Fibroblast of skin of left biceps (primary cell): ENCODE measurements at regions not wholly inside any gene's neighbourhood (a gene's known extent, or its start where the extent isn't known, plus 50 kb on each side); places are given as distances from the start of the nearest gene placed in this dataset.
"Not testable (repeated sequence)": the region's sequence is repeated elsewhere in the genome, so short reads cannot be mapped to it uniquely, and the experiment has no call there.

Experiments used
- DNase-seq, 2 experiments: peaks; one replicate each; pipeline ENCODE4 v3.0.0-alpha.2; 2013; ENCODE audit warnings: low read depth in 2 of 2

DNA sequence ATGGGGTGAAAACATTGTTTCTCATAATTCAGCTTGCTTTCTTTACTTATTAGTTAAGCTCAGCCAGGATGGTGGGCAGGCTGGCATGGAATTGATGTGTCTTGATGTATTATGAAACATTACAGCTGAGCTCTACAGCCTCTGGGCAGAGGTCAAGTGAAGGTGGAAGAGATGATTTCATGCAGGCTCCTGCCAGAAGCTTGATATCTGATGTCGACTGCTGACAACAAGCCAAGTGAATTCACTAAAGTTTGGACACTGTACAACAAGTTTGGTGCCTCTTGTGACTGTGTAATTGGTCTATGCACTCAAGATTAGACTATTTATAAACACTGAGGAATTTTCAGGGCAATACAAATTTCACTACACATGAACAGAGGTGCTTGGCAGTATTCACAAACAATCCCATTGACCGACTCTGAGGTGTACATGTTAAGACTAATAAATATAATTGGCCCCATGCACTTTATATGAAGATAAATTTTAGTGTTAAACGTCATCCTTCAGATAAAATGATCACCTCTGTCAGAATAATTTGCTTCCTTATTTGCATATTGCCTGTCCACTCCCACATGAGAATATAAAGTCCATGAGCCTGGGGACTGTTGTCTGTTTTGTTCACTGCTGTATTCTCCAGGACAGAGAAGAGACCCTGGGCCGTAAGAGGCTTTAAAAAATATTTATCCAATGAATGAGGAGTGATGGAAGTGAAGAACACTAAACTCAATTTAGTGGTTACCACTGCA lies 612.2 kb downstream of the IQCM start:
- no peak for DNase-seq

DNA sequence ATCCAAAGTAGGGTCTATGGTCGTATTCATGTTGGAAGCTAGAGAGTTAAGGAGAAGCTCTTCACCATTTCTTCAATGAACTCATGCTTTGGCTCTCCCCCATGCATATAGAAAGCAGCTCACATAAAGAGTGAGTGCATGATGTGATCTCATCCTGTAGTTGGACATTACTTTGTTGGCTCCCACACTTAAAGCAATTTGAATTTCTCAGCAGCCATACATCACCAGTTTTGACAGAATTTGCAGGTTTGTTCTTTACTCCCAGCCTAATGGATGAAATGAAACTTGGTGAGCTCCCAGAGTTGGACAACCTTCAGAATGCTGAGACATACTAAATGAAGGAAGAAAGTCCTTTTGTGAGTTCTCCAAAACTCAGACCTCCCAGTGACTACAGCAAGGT lies 613.5 kb downstream of the IQCM start:
- peak in 1 of 2 experiments; percentile 7 for DNase-seq

GRCh38 chr4:149199594-149199993 lies 616.0 kb downstream of the IQCM start:
- DNase-seq, result no peak

DNA sequence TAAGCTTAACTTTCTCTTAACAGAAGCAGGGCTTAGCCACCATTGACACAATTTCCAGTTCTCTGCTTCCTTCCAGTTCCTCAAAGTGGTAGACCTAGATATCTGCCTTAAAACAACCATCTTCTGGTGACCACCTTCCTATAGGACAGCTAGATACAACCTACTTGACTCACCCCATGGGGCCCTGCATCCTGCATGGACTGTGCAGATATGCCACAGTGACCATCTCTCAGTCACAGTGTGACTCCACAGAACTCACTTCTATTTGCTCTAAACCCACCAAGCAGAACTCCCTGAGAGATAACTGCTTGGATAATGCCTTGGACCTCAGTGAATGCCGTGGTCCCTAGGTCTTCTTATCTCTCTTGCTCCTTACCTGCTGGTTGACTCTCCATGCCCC lies 621.6 kb downstream of the IQCM start:
- DNase-seq, result no peak

- DNase-seq, result no peak
Observed at GRCh38 chr4:149187726-149188125, 627.9 kb downstream of the IQCM start.

DNA sequence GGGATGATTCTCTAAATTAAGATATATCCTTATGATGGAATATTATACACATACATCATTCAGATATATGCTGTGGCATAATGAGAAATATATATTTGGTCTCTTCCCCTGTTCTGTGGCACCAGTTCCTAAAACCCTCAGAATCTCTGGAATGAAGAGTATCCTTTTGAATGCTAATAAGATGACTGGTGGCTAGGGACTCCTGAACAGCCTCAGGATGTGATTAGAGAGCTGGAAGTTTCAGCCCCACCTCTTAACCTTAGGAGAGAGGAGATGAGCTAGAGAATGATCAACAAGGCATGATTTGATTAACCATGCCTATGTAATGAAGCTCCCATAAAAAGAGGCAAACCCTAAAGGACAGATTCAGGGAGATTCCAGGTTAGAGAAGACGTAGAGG lies 632.0 kb downstream of the IQCM start:
- no peak for DNase-seq

GRCh38 chr4:149181459-149181858 lies 634.2 kb downstream of the IQCM start:
- DNase-seq, result not testable (repeated sequence)

- DNase-seq, result no peak
Observed at GRCh38 chr4:149176039-149176438, 639.6 kb downstream of the IQCM start.

DNA sequence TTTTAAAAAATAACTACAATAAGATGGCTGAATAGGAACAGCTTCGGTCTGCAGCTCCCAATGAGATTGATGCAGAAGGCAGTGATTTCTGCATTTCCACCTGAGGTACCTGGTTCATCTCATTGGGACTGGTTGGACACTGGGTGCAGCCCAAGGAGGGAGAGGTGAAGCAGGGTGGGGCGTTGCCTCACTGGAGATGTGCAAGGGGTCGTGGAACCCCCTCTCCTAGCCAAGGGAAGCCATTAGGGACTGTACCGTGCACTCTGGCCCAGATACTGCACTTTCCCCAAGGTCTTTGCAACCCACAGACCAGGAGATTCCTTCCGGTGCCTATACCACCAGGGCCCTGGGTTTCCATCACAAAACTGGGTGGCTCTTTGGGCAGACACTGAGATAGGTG lies 640.1 kb downstream of the IQCM start:
- DNase-seq, result no peak

GRCh38 chr4:149173241-149174013 lies 642.2 kb downstream of the IQCM start:
- no peak for DNase-seq

DNA sequence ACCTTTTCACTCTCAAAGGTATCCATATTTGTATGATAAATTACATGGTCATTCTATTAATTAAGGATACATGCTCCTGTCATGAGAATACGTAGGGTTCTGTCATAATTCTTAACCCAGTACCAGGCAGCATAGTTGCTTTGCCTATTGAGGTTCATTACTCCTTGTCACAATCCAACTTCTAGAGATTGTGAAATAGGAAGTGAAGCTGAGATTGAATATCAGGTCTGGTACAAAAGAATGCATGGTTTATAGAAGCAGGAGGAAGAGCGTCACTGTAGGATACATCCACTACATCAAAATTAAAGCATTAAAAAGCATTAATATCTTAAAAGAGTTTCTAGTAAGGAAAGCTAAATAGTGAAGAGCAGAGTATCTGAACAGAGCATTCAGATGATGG lies 647.0 kb downstream of the IQCM start:
- DNase-seq, result no peak

DNA sequence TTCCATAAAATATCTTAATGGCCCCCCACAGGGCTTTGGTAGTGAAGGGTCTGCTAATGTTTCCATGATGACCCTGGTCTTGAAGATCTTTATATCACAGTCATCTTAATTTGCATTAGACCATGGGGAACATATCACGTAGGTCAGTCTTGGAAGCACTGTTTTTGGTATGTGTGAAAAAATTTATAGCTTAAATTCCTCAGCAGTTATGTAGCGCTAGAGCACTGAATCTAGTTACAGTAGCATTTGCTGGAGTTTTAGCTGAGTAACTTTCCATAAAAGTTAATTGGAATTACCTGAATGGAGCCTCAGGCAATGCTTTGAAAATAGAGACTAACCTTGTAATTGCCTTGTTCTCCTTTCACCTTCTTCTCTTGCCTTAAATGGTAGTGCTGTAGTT lies 648.8 kb downstream of the IQCM start:
- DNase-seq, result peak in 1 of 2 experiments; percentile 18

DNA sequence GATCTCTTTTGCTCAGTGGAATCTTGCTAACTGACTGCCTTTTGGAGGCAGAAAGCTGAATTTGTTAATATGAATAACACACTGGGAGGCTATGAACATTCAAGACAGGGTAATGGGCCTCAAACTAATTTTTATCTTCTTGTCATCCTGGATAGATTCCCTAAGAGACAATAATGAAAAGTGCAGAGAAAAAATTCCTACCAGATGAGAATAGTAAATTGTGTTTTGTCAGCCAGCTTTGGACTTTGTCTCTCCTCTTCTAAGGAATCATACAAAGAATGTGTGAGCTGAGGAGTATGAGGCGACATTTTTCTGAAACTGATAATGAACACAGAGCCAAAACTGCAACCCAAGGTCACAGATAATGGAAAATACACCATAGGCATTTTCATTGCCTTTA lies 649.3 kb downstream of the IQCM start:
- peak in 1 of 2 experiments; percentile 12 for DNase-seq

GRCh38 chr4:149164282-149164681 lies 651.4 kb downstream of the IQCM start:
- peak; percentile 86 to 88 for DNase-seq

DNA sequence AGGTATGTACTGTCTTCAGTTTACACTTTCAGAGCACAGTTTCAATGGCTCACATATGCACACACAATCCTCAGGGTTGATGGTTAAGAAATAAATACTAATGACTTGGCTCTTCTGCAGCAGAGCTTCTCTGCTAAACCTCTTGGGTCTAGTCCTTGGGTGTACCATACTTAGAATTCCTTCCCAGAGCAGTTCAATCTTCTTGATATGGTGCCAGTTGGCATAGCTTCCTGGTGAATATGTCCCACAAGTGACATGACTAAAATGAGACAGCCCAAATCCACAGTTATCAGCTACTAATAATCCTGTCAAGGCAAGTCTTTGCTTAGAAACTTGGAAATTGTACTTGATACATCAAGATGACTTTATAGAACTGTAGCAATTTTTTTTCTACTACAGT lies 654.4 kb downstream of the IQCM start:
- peak in 1 of 2 experiments; percentile 66 for DNase-seq

DNA sequence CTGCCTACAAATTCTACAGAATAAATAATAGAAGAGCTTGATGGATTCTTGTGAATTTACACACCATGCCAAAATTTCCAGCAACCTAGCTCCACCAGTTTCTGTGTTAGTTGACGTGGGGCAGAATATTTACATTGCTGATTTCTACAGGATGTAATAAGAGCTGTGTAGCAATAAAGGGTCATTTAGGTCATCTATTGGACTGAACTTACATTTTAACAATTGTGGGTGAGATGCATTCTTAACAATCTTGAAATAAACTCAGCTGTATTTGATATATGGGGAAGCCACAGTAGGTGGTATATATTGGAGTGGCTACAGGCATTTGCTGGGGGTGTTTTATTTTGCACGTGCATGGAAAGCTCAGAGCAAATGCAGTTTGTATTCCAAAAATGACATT lies 655.3 kb downstream of the IQCM start:
- DNase-seq, result no peak

DNA sequence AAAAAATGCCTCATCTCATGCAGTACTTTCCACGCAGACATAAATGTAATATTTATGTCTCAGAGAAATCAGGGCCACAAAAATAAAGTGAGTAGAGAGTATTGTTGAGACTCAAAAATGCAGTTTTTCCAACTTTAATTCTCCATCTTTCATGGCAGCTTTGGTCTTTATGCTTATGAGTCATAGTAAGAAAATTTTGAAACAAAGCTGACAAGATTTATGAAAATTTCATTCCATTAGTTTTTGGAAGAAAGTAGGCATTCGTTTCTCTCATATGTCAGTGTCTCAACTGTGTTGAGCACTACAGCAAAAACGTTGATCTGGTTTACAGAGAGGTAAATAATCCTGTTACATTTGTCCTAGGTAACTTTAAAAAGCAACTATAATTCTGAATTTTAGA lies 656.8 kb downstream of the IQCM start:
- DNase-seq, result peak in 1 of 2 experiments; percentile 24

GRCh38 chr4:149145803-149146202 lies 669.8 kb downstream of the IQCM start:
- DNase-seq, result peak in 1 of 2 experiments; percentile 42

DNA sequence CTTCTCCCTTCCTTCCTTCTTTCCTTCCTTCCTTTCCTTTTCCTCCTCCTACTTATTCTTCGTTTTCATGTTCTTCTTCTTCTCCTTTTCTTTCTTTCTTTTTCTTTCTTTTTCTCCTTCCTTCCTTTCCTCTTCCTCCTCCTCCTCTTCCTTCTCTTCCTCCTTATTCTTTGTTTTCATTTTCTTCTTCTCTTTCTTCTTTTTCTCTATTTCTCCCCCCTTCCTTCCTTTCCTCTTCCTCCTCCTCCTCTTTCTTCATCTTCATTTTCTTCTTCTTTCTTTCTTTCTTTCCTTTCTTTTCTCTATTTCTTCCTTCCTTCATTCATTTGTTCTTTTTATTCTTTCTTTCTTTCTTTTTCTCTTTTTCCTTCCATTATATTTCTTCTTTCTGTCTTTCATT lies 671.6 kb downstream of the IQCM start:
- DNase-seq, result no peak

- DNase-seq, result no peak
Observed at GRCh38 chr4:149141391-149141790, 674.3 kb downstream of the IQCM start.

GRCh38 chr4:149140841-149141240 lies 674.8 kb downstream of the IQCM start:
- DNase-seq, result no peak

DNA sequence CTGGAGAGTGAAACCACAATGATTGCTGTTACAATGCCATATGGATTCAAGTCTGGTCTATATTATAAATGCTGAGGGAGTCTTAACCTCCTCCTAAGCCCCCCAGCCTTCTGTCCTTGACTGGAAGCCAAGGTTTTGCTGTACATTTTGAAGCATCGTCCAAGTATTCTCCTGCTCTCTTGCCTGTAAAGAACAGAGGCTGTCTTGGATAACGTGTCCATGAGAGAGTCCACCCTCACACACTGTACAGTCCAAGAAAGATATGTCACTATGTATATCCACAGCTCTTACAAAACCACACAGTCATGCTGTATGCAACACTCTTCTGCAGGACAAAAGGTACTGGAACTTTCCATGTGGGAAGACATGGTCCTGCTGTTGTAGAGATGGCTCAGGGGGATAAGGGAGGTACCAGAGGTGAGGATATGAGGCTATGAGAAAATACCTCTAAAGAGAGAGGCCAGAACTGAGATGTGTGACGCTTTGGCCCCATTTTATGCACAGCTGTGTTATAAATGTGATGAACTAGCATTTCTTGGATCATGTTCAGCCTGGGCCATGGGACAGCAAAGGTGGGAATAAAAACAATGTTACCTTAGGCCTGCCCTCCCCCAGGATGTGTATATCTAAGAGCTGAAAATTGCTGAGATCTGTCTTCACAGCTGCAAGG lies 678.6 kb downstream of the IQCM start:
- peak; percentile 59 for DNase-seq

DNA sequence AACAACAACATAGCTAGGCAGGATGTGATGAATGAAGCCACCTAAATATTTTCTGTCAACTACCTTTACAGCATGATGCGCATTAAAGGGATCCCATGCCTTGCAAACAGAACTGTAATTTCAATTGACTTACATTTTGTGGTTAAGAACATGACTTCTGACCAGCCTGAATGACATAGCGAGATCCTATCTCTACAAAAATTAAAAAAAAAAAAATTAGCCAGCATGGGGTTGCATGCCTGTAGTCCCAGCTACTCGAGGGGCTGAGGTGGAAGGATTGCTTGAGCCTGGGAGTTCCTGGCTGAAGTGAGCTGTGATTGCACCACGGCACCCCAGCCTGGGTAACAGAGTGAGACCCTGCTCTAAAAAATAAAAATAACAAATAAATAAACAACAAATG lies 680.6 kb downstream of the IQCM start:
- no peak for DNase-seq
